NCI-H510A (cell line): ENCODE measurements at regions not wholly inside any gene's neighbourhood (a gene's known extent, or its start where the extent isn't known, plus 50 kb on each side); places are given as distances from the start of the nearest gene placed in this dataset.
A peak's percentile ranks its signal among the peaks of the same experiment; 100 is the strongest.
"Not testable (repeated sequence)": the region's sequence is repeated elsewhere in the genome, so short reads cannot be mapped to it uniquely, and the experiment has no call there.

Experiments used
- DNase-seq: peaks from one replicate; lab custom pipeline; 2025; lab: John Stamatoyannopoulos, UW

GRCh38 chr20:19120011-19120410 lies 92.4 kb upstream of the SLC24A3 start:
- no peak for DNase-seq

GRCh38 chr20:19120569-19120968 lies 91.9 kb upstream of the SLC24A3 start:
- DNase-seq: no peak

- DNase-seq: no peak
Observed at GRCh38 chr20:19121463-19121862, 91.0 kb upstream of the SLC24A3 start.

DNA sequence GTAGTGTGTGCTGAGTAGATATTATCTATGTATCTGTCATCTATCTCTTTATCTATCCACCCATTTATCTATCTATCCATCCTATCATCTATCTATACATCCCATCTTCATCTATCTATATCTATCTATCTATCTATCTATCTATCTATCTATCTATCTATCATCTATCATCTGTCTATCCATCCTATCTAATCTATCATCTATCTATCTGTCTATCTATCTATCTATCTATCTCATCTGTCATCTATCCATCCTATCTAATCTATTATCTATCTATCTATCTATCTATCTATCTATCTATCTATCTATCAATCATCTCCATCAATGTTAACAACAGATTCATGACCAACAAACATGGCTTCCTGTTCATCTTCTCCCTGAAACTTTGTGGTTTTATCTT lies 90.5 kb upstream of the SLC24A3 start:
- no peak for DNase-seq

- DNase-seq: no peak
Observed at GRCh38 chr20:19122395-19122794, 90.0 kb upstream of the SLC24A3 start.

GRCh38 chr20:19125508-19125907 lies 86.9 kb upstream of the SLC24A3 start:
- DNase-seq: no peak

DNA sequence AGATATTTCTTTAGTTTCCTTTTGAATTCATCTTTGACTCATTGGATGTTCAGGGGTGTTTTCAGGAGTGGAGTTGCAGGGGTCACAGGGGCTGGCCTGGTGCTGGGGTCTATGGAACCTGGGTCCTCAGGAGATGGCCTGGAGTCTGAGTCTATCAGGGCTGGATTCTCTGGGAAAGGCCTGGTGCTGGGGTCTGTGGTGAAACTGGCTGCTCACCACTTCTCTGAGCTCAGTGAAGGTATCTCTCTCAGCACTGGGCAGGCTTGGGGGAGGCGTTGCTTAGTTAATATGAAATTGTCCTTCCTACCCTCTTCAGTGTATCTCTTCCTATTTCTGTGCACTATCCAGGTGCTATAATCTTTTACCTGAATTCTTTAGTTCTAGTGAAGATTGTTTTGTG lies 83.1 kb upstream of the SLC24A3 start:
- no peak for DNase-seq

DNA sequence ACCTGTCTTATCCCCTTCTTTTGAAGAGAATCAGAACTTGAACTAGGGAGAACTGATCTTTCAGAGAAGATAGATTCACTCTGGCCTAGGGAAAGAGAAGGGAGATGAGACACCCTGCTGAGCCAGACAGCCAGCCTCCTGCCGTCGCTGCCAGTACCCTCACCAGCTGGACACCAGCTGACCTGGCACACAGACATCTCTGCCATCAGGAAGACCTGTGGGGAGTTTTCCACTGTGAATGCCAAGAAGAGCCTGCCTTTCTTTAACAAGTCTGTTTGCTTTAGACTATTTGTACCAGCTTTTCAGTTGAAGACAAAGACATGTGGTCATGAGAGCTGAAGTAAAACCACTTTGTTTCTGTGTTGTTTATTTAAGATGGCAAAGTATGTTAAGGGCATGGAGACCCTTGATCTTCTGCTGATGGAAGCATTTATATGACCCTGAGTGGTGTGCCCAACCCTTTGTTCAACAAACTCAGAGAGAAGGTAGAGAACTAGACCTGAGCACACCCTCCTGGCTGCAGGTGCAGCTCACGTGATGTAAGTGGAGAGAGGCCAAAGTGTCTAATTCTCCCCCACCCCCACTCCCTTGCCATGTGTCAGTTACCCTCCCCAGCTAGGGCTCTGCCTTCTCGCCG lies 82.3 kb upstream of the SLC24A3 start:
- DNase-seq: peak; percentile 99

GRCh38 chr20:19130613-19130984 lies 81.8 kb upstream of the SLC24A3 start:
- DNase-seq: no peak

DNA sequence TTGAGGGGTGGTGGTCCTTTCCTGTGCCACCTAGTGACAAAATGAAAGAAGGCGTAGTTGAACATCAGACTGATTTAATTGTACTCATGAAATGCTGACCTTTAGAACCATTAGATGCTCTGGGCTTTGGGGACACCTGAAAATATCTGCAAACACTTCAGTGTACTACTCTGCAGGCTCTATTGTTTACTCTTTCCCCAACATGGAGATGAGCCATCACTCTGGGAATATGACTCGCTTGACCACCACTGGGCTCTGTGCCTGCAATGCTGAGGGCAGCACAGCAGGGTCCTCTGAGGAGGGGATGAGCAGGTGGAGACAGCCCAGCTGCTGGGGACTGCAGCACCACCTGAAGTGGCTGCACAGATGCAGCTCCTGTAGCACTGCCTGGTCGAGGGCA lies 74.8 kb upstream of the SLC24A3 start:
- peak; percentile 93 for DNase-seq

DNA sequence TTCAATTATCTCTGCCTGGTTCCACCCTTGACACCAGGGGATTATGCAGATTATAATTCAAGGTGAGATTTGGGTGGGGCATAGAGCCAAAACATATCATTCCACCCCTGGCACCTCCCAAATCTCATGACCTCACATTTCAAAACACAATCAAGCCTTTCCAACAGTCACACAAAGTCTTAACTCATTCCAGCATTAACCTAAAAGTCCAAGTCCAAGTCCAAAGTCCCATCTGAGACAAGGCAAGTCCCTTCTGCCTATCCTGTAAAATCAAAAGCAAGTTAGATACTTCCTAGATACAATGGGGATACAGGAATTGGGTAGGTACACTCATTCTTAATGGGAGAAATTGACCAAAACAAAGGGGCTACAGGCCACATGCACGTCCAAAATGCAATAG lies 73.7 kb upstream of the SLC24A3 start:
- no peak for DNase-seq

GRCh38 chr20:19139584-19139983 lies 72.9 kb upstream of the SLC24A3 start:
- not testable (repeated sequence) for DNase-seq

DNA sequence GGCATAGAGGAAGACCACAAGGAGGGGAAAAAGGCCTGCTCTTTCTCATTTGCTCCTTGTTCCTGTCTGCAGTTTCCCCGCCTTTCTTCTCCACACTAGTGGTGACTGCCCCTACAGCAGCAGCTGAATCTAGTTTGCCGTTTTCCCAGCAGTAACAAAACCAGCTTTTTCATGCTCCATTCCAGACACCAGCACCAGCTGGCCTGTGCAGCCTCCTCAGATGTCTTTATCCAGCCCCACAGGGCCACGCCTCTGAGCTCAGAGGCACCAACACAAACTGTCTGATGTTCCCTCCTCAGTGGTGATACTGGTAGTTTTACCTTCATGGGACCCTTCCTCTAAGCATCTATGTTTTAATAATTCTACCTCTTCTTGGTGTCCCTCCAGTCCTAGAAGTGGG lies 70.4 kb upstream of the SLC24A3 start:
- DNase-seq: no peak

DNA sequence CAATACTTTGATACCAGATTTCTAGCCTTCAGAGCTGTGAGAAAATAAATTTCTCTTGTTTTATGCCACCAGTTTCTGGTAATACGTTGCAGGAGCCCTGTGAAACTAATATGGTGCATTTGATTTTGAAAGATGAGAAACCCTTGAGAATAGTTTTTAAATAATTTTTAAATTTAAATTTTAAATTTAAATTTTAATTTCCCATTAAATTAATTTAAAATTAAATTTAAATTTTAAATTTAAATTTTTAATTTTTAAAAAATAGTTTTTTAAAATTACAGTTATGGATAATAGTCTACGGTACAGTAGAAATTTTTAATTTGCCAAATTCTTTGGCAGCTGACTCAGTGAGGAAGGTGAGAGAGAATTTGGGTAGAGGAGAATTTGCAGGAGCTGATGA lies 68.6 kb upstream of the SLC24A3 start:
- DNase-seq: no peak

- DNase-seq: no peak
Observed at GRCh38 chr20:19161336-19161735, 51.1 kb upstream of the SLC24A3 start.
